Mesendoderm (in vitro differentiated cells): ENCODE measurements at regions not wholly inside any gene's neighbourhood (a gene's known extent, or its start where the extent isn't known, plus 50 kb on each side); places are given as distances from the start of the nearest gene placed in this dataset.

Experiments used
- DNase-seq: peaks from one replicate; pipeline ENCODE4 v3.0.0; 2013
- H2AK5ac ChIP-seq: 2 replicates; pipeline ENCODE4 v1.6.1; 2013; ENCODE audit warnings: low read length, inconsistent platforms
- H2BK120ac ChIP-seq: 2 replicates; pipeline ENCODE4 v1.6.1; 2013; ENCODE audit warnings: low read depth, mild to moderate bottlenecking, low read length, moderate library complexity, mixed read lengths
- H2BK15ac ChIP-seq: replicated peaks from 2 replicates; pipeline ENCODE4 v1.6.1; 2013; ENCODE audit warnings: low read depth, mild to moderate bottlenecking, moderate library complexity
- H2BK5ac ChIP-seq: 2 replicates; pipeline ENCODE4 v1.6.1; 2013; ENCODE audit warnings: low read length, inconsistent platforms
- H3K18ac ChIP-seq: 2 replicates; pipeline ENCODE4 v1.6.1; 2013; ENCODE audit warnings: mild to moderate bottlenecking, low read length, mixed read lengths
- H3K23ac ChIP-seq: one replicate; pipeline ENCODE4 v1.6.1; 2013; ENCODE audit warnings: low read length
- H3K27ac ChIP-seq: 2 replicates; pipeline ENCODE4 v1.5.1; 2013; ENCODE audit warnings: low read depth, mild to moderate bottlenecking, inconsistent platforms, low read length, moderate library complexity
- H3K27me3 ChIP-seq: 2 replicates; pipeline ENCODE4 v1.6.1; 2013; ENCODE audit warnings: low read length, control low read depth, mild to moderate bottlenecking, inconsistent platforms; ENCODE audit not compliant: insufficient read depth, poor library complexity
- H3K36me3 ChIP-seq: 2 replicates; pipeline ENCODE4 v1.6.1; 2013; ENCODE audit warnings: low read length, inconsistent platforms; ENCODE audit not compliant: control insufficient read depth, insufficient read depth
- H3K4ac ChIP-seq: one replicate; pipeline ENCODE4 v1.6.1; 2013; ENCODE audit warnings: low read depth, mild to moderate bottlenecking, low read length, moderate library complexity
- H3K4me1 ChIP-seq: 2 replicates; pipeline ENCODE4 v1.6.1; 2013; ENCODE audit warnings: low read depth, low read length, inconsistent platforms; ENCODE audit not compliant: control insufficient read depth
- H3K4me2 ChIP-seq: 2 replicates; pipeline ENCODE4 v1.6.1; 2013; ENCODE audit warnings: low read length
- H3K4me3 ChIP-seq: 2 replicates; pipeline ENCODE4 v1.5.1; 2013; ENCODE audit warnings: mild to moderate bottlenecking, low read length
- H3K56ac ChIP-seq: one replicate; pipeline ENCODE4 v1.6.1; 2013; ENCODE audit warnings: low read length
- H3K79me1 ChIP-seq: 2 replicates; pipeline ENCODE4 v1.6.1; 2013; ENCODE audit warnings: low read length, inconsistent platforms
- H3K79me2 ChIP-seq: 2 replicates; pipeline ENCODE4 v1.6.1; 2013; ENCODE audit warnings: mild to moderate bottlenecking, low read length; ENCODE audit not compliant: control insufficient read depth, insufficient read depth
- H3K9ac ChIP-seq: 2 replicates; pipeline ENCODE4 v1.6.1; 2013; ENCODE audit warnings: low read length, inconsistent platforms
- H4K5ac ChIP-seq: one replicate; pipeline ENCODE4 v1.6.1; 2013; ENCODE audit warnings: low read length
- H4K8ac ChIP-seq: one replicate; pipeline ENCODE4 v1.6.1; 2013; ENCODE audit warnings: low read depth, mild to moderate bottlenecking, control low read depth, low read length, moderate library complexity
- WGBS: extraction: QIAGEN DNeasy Blood & Tissue Kit; methylation state at CpG from one replicate; pipeline ENCODE4 v1.1.7; 2013; ENCODE audit warnings: low lambda C conversion rate, missing lambda C conversion rate; ENCODE audit not compliant: insufficient coverage; ENCODE audit errors: extremely low coverage; 5-methylcytosine and 5-hydroxymethylcytosine counted together

- Histone ChIP-seq H3K4ac (no peak overlapping the region), H2BK120ac (no peak overlapping the region), H3K79me1 (no peaks in the 10 kb centered on the region), H3K27ac (no peak overlapping the region), H3K18ac (no peak overlapping the region), H3K9ac (no peak overlapping the region), H3K4me3 (no peak overlapping the region), H3K36me3 (no peaks in the 10 kb centered on the region), H3K79me2 (no peaks in the 10 kb centered on the region), H4K8ac (no peak overlapping the region), H3K56ac (no peak overlapping the region), H3K23ac (no peak overlapping the region), H3K4me1 (no peaks in the 10 kb centered on the region), H2BK15ac (no peak overlapping the region), H2AK5ac (no peak overlapping the region), H3K27me3 (no peaks in the 10 kb centered on the region), H3K4me2 (no peak overlapping the region), H2BK5ac (no peak overlapping the region), H4K5ac (no peak overlapping the region)
- no CpG with 5 or more reads among the region's 1 CpG for WGBS
- no peak for DNase-seq
Measured at GRCh38 chr4:188858696-188859095, 719.5 kb downstream of the TRIML1 start.

DNA sequence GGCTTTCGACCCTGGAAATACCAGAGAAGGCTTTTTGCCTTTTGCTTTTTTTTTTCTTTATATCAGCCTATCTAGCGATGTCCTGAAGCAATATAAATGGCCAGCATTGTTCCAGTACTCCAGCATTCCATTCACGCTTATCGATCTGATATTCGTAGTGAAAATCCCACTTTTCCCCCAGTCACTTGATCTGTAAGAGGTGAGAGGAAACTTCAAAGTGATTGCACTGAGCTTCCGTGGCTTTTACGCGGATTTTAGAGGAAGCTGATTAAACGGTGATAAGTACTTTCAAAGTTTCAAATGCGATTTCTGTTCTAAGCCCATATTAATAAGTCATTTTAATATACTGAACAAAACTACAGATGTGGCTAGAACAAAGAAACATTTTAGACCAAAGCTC is 725.5 kb downstream of the TRIML1 start:
- H3K27ac ChIP-seq, result no peak overlapping the region
- H3K56ac ChIP-seq, result no peak overlapping the region
- no peak overlapping the region for H2BK5ac ChIP-seq
- no peak overlapping the region for H4K5ac ChIP-seq
- no peaks in the 10 kb centered on the region for H3K36me3 ChIP-seq
- no CpG with 5 or more reads among the region's 10 CpGs for WGBS
- H3K79me1 ChIP-seq, result no peaks in the 10 kb centered on the region
- H3K9ac ChIP-seq, result no peak overlapping the region
- no peaks in the 10 kb centered on the region for H3K27me3 ChIP-seq
- H3K23ac ChIP-seq, result no peak overlapping the region
- H4K8ac ChIP-seq, result no peak overlapping the region
- H3K79me2 ChIP-seq, result no peaks in the 10 kb centered on the region
- no peak overlapping the region for H3K4me2 ChIP-seq
- H3K4me3 ChIP-seq, result no peak overlapping the region
- no peak overlapping the region for H2AK5ac ChIP-seq
- peak; percentile 58 for DNase-seq
- H2BK15ac ChIP-seq, result no peak overlapping the region
- no peak overlapping the region for H3K4ac ChIP-seq
- H2BK120ac ChIP-seq, result no peak overlapping the region
- H3K4me1 ChIP-seq, result no peaks in the 10 kb centered on the region
- no peak overlapping the region for H3K18ac ChIP-seq

GRCh38 chr4:188867796-188868195 is 728.6 kb downstream of the TRIML1 start:
- Histone ChIP-seq H3K27me3 (no peaks in the 10 kb centered on the region), H3K27ac (no peak overlapping the region), H3K4ac (no peak overlapping the region)

GRCh38 chr4:188869581-188869980 is 730.3 kb downstream of the TRIML1 start:
- no peak overlapping the region for H3K56ac ChIP-seq
- H2BK5ac ChIP-seq, result no peak overlapping the region
- H3K23ac ChIP-seq, result no peak overlapping the region
- H2AK5ac ChIP-seq, result no peak overlapping the region
- H2BK120ac ChIP-seq, result no peak overlapping the region
- H4K5ac ChIP-seq, result no peak overlapping the region
- H3K18ac ChIP-seq, result no peak overlapping the region
- no peak overlapping the region for H2BK15ac ChIP-seq
- no peak overlapping the region for H3K4ac ChIP-seq
- H3K27me3 ChIP-seq, result no peaks in the 10 kb centered on the region
- no peaks in the 10 kb centered on the region for H3K36me3 ChIP-seq
- H3K9ac ChIP-seq, result no peak overlapping the region
- no peak overlapping the region for H3K4me3 ChIP-seq
- no peaks in the 10 kb centered on the region for H3K79me2 ChIP-seq
- H3K27ac ChIP-seq, result no peak overlapping the region
- no peaks in the 10 kb centered on the region for H3K4me1 ChIP-seq
- no peak overlapping the region for H4K8ac ChIP-seq
- no peak overlapping the region for H3K4me2 ChIP-seq
- no CpG with 5 or more reads among the region's 8 CpGs for WGBS
- no peaks in the 10 kb centered on the region for H3K79me1 ChIP-seq
- DNase-seq, result no peak

More at GRCh38 chr4:188867796-188868195, 728.6 kb downstream of the TRIML1 start:
- no peak overlapping the region for H2BK15ac ChIP-seq
- no peak overlapping the region for H4K8ac ChIP-seq
- peak; percentile 4 for DNase-seq
- no peaks in the 10 kb centered on the region for H3K4me1 ChIP-seq
- H3K79me2 ChIP-seq, result no peaks in the 10 kb centered on the region
- no peak overlapping the region for H3K18ac ChIP-seq
- no peak overlapping the region for H4K5ac ChIP-seq
- no peak overlapping the region for H2BK5ac ChIP-seq
- H2AK5ac ChIP-seq, result no peak overlapping the region
- no peak overlapping the region for H3K4me2 ChIP-seq
- no peak overlapping the region for H3K56ac ChIP-seq
- H3K36me3 ChIP-seq, result no peaks in the 10 kb centered on the region
- no CpG with 5 or more reads among the region's 1 CpG for WGBS
- H3K79me1 ChIP-seq, result no peaks in the 10 kb centered on the region
- H3K9ac ChIP-seq, result no peak overlapping the region
- H3K23ac ChIP-seq, result no peak overlapping the region
- no peak overlapping the region for H3K4me3 ChIP-seq
- no peak overlapping the region for H2BK120ac ChIP-seq

- WGBS, result no CpG with 5 or more reads among the region's 13 CpGs
- Histone ChIP-seq H3K79me1 (no peaks in the 10 kb centered on the region), H3K36me3 (no peaks in the 10 kb centered on the region), H2BK15ac (no peak overlapping the region), H2BK5ac (no peak overlapping the region), H2AK5ac (no peak overlapping the region), H3K23ac (no peak overlapping the region), H3K4ac (no peak overlapping the region), H4K5ac (no peak overlapping the region), H3K4me2 (no peak overlapping the region), H3K4me3 (no peak overlapping the region), H2BK120ac (no peak overlapping the region), H3K18ac (no peak overlapping the region), H3K9ac (no peak overlapping the region), H3K79me2 (no peaks in the 10 kb centered on the region), H4K8ac (no peak overlapping the region), H3K4me1 (no peaks in the 10 kb centered on the region), H3K56ac (no peak overlapping the region), H3K27ac (no peak overlapping the region), H3K27me3 (no peaks in the 10 kb centered on the region)
- no peak for DNase-seq
Measured at GRCh38 chr4:188872809-188873208, 733.6 kb downstream of the TRIML1 start.

GRCh38 chr4:188876881-188877280 is 737.6 kb downstream of the TRIML1 start:
- H2AK5ac ChIP-seq, result no peak overlapping the region
- no peak overlapping the region for H4K5ac ChIP-seq
- H3K4me1 ChIP-seq, result no peaks in the 10 kb centered on the region
- H2BK120ac ChIP-seq, result no peak overlapping the region
- no peaks in the 10 kb centered on the region for H3K79me1 ChIP-seq
- no peaks in the 10 kb centered on the region for H3K36me3 ChIP-seq
- no peak overlapping the region for H3K4me2 ChIP-seq
- H3K4ac ChIP-seq, result no peak overlapping the region
- WGBS, result no CpG with 5 or more reads among the region's 3 CpGs
- H3K18ac ChIP-seq, result no peak overlapping the region
- H3K27ac ChIP-seq, result no peak overlapping the region
- H3K9ac ChIP-seq, result no peak overlapping the region
- H3K27me3 ChIP-seq, result no peaks in the 10 kb centered on the region
- H2BK15ac ChIP-seq, result no peak overlapping the region
- no peak overlapping the region for H4K8ac ChIP-seq
- no peak overlapping the region for H3K56ac ChIP-seq
- no peak for DNase-seq
- H3K23ac ChIP-seq, result no peak overlapping the region
- no peak overlapping the region for H3K4me3 ChIP-seq
- no peaks in the 10 kb centered on the region for H3K79me2 ChIP-seq
- H2BK5ac ChIP-seq, result no peak overlapping the region
